ENCODE measurements at regions not wholly inside any gene's neighbourhood (a gene's known extent, or its start where the extent isn't known, plus 50 kb on each side); places are given as distances from the start of the nearest gene placed in this dataset.
"Not testable (repeated sequence)": the region's sequence is repeated elsewhere in the genome, so short reads cannot be mapped to it uniquely, and the experiment has no call there.

GRCh38 chr5:130747556-130747955 is 417.5 kb downstream of the HINT1 start:
- Histone ChIP-seq H4K20me1 (ENCODE audit: insufficient read depth, low read length) (no peaks in the 10 kb centered on the region), H2AFZ (ENCODE audit: low read depth, low read length) (no peak overlapping the region), H3K9ac (ENCODE audit: low read length) (no peak overlapping the region), H3K9me3 (ENCODE audit: insufficient read depth, low read length) (no peaks in the 10 kb centered on the region), H3K27me3 (ENCODE audit: low read depth, low read length) (no peaks in the 10 kb centered on the region), H3K4me1 (ENCODE audit: low read length) (no peaks in the 10 kb centered on the region), H3K36me3 (replicated peaks; ENCODE audit: low read depth, low read length) (no peaks in the 10 kb centered on the region), H3K79me2 (ENCODE audit: low read length) (no peaks in the 10 kb centered on the region), H3K27ac (ENCODE audit: low read length) (no peak overlapping the region), H3K4me3 (ENCODE audit: low read length) (no peak overlapping the region), H3K4me2 (ENCODE audit: low read length) (no peak overlapping the region)
- TF ChIP-seq EZH2phosphoT487 (IDR thresholded peaks at IDR 0.05; ENCODE audit: low read depth) (no peak), CTCF (IDR thresholded peaks at IDR 0.05; ENCODE audit: low read depth, low read length) (no peak)

GRCh38 chr5:130746641-130747040 is 418.4 kb downstream of the HINT1 start:
- not testable (repeated sequence) for H3K4me3 ChIP-seq (ENCODE audit: low read length); H3K27me3 ChIP-seq (ENCODE audit: low read depth, low read length); H3K79me2 ChIP-seq (ENCODE audit: low read length); H3K4me2 ChIP-seq (ENCODE audit: low read length); H3K9ac ChIP-seq (ENCODE audit: low read length); H3K36me3 ChIP-seq (replicated peaks; ENCODE audit: low read depth, low read length); H3K4me1 ChIP-seq (ENCODE audit: low read length); H3K9me3 ChIP-seq (ENCODE audit: insufficient read depth, low read length); H4K20me1 ChIP-seq (ENCODE audit: insufficient read depth, low read length); H3K27ac ChIP-seq (ENCODE audit: low read length); H2AFZ ChIP-seq (ENCODE audit: low read depth, low read length)

- Histone ChIP-seq H3K79me2 (ENCODE audit: low read length) (no peaks in the 10 kb centered on the region), H3K9ac (ENCODE audit: low read length) (no peak overlapping the region), H3K4me2 (ENCODE audit: low read length) (no peak overlapping the region), H3K27ac (ENCODE audit: low read length) (no peak overlapping the region), H2AFZ (ENCODE audit: low read depth, low read length) (no peak overlapping the region), H3K27me3 (ENCODE audit: low read depth, low read length) (no peaks in the 10 kb centered on the region), H3K4me1 (ENCODE audit: low read length) (no peaks in the 10 kb centered on the region), H3K9me3 (ENCODE audit: insufficient read depth, low read length) (no peaks in the 10 kb centered on the region), H4K20me1 (ENCODE audit: insufficient read depth, low read length) (no peaks in the 10 kb centered on the region), H3K36me3 (replicated peaks; ENCODE audit: low read depth, low read length) (no peaks in the 10 kb centered on the region), H3K4me3 (ENCODE audit: low read length) (no peak overlapping the region)
- TF ChIP-seq EZH2phosphoT487 (IDR thresholded peaks at IDR 0.05; ENCODE audit: low read depth) (no peak), CTCF (IDR thresholded peaks at IDR 0.05; ENCODE audit: low read depth, low read length) (no peak)
Observed at GRCh38 chr5:130743092-130743491, 422.0 kb downstream of the HINT1 start.

GRCh38 chr5:130740047-130740569 is 424.9 kb downstream of the HINT1 start:
- Histone ChIP-seq H3K4me3 (ENCODE audit: low read length) (no peak overlapping the region), H2AFZ (ENCODE audit: low read depth, low read length) (no peak overlapping the region), H3K9me3 (ENCODE audit: insufficient read depth, low read length) (no peaks in the 10 kb centered on the region), H3K27me3 (ENCODE audit: low read depth, low read length) (no peaks in the 10 kb centered on the region), H3K79me2 (ENCODE audit: low read length) (no peaks in the 10 kb centered on the region), H3K36me3 (replicated peaks; ENCODE audit: low read depth, low read length) (no peaks in the 10 kb centered on the region), H4K20me1 (ENCODE audit: insufficient read depth, low read length) (no peaks in the 10 kb centered on the region), H3K4me1 (ENCODE audit: low read length) (no peaks in the 10 kb centered on the region), H3K27ac (ENCODE audit: low read length) (no peak overlapping the region), H3K4me2 (ENCODE audit: low read length) (no peak overlapping the region), H3K9ac (ENCODE audit: low read length) (no peak overlapping the region)
- no peak for TF ChIP-seq CTCF (IDR thresholded peaks at IDR 0.05; ENCODE audit: low read depth, low read length)
- no peak for TF ChIP-seq EZH2phosphoT487 (IDR thresholded peaks at IDR 0.05; ENCODE audit: low read depth)

GRCh38 chr5:130731839-130732238 is 433.2 kb downstream of the HINT1 start:
- Histone ChIP-seq H2AFZ (ENCODE audit: low read depth, low read length) (no peak overlapping the region), H4K20me1 (ENCODE audit: insufficient read depth, low read length) (no peaks in the 10 kb centered on the region), H3K36me3 (replicated peaks; ENCODE audit: low read depth, low read length) (no peaks in the 10 kb centered on the region), H3K79me2 (ENCODE audit: low read length) (no peaks in the 10 kb centered on the region), H3K4me1 (ENCODE audit: low read length) (no peaks in the 10 kb centered on the region), H3K27me3 (ENCODE audit: low read depth, low read length) (no peaks in the 10 kb centered on the region), H3K9me3 (ENCODE audit: insufficient read depth, low read length) (no peaks in the 10 kb centered on the region; the same call in 1 of the 2 replicates), H3K27ac (ENCODE audit: low read length) (no peak overlapping the region), H3K9ac (ENCODE audit: low read length) (no peak overlapping the region), H3K4me2 (ENCODE audit: low read length) (no peak overlapping the region), H3K4me3 (ENCODE audit: low read length) (no peak overlapping the region)
- no peak for TF ChIP-seq CTCF (IDR thresholded peaks at IDR 0.05; ENCODE audit: low read depth, low read length)
- TF ChIP-seq EZH2phosphoT487 (IDR thresholded peaks at IDR 0.05; ENCODE audit: low read depth): no peak
